WTC11 (cell line): ENCODE measurements at regions not wholly inside any gene's neighbourhood (a gene's known extent, or its start where the extent isn't known, plus 50 kb on each side); places are given as distances from the start of the nearest gene placed in this dataset.
A peak's percentile ranks its signal among the peaks of the same experiment; 100 is the strongest.

Experiments
- ATAC-seq: fragments of 200-7000 bp; cut with Tn5 transposase; 2 replicates; pipeline ENCODE4 v1.10.0; 2021; ENCODE audit warnings: mild to moderate bottlenecking, moderate library complexity
- CTCF ChIA-PET: fragments of 300-600 bp; sonication (Branson Sonifier 250); formaldehyde crosslinking; loops from one replicate; lab custom pipeline; 2021; ENCODE audit warnings: antibody characterized with exemption; lab: Charles Lee
- POLR2A ChIA-PET: fragments of 350-600 bp; sonication (Branson Sonifier 250); formaldehyde crosslinking; loops from one replicate; lab custom pipeline; 2021; ENCODE audit warnings: antibody characterized with exemption; lab: Charles Lee
- DNase-seq: peaks from one replicate; pipeline ENCODE4 v3.0.0; 2021; ENCODE audit warnings: low spot score
- H3K27ac Mint-ChIP-seq: 2 replicates; pipeline ENCODE4 v1.8.0; 2021; ENCODE audit warnings: mixed read lengths
- H3K27me3 Mint-ChIP-seq: 2 replicates; pipeline ENCODE4 v1.8.0; 2021; ENCODE audit warnings: low read depth, mild to moderate bottlenecking, moderate library complexity, mixed read lengths
- H3K36me3 Mint-ChIP-seq: 2 replicates; pipeline ENCODE4 v1.8.0; 2021; ENCODE audit warnings: mixed read lengths
- H3K4me1 Mint-ChIP-seq: 2 replicates; pipeline ENCODE4 v1.8.0; 2022; ENCODE audit warnings: mixed read lengths
- H3K4me3 Mint-ChIP-seq: 2 replicates; pipeline ENCODE4 v1.8.0; 2021; ENCODE audit warnings: mild to moderate bottlenecking, moderate library complexity, mixed read lengths
- H3K9me3 Mint-ChIP-seq: 2 replicates; pipeline ENCODE4 v1.8.0; 2021; ENCODE audit warnings: mixed read lengths
- CBFB ChIP-seq: sonication (generic); formaldehyde crosslinking; IDR thresholded peaks from 2 replicates; pipeline ENCODE4 v1.8.1; 2022; ENCODE audit warnings: mild to moderate bottlenecking, low read depth, missing genetic modification reagents
- CREB1 ChIP-seq: sonication (generic); formaldehyde crosslinking; IDR thresholded peaks from 2 replicates; pipeline ENCODE4 v1.8.0; 2023; ENCODE audit warnings: mild to moderate bottlenecking, missing genetic modification reagents
- ESRRA ChIP-seq: sonication (generic); formaldehyde crosslinking; IDR thresholded peaks from 2 replicates; pipeline ENCODE4 v1.8.1; 2022; ENCODE audit warnings: mild to moderate bottlenecking, missing genetic modification reagents, borderline replicate concordance
- ETV6 ChIP-seq: sonication (generic); formaldehyde crosslinking; IDR thresholded peaks from 2 replicates; pipeline ENCODE4 v1.8.1; 2022; ENCODE audit warnings: mild to moderate bottlenecking, missing genetic modification reagents
- FOXK1 ChIP-seq: sonication (generic); formaldehyde crosslinking; IDR thresholded peaks from 2 replicates; pipeline ENCODE4 v1.8.0; 2022; ENCODE audit warnings: mild to moderate bottlenecking, moderate library complexity, missing genetic modification reagents
- MYBL2 ChIP-seq: sonication (generic); formaldehyde crosslinking; IDR thresholded peaks from 2 replicates; pipeline ENCODE4 v1.8.1; 2023; ENCODE audit warnings: mild to moderate bottlenecking, moderate library complexity, missing genetic modification reagents
- NR3C1 ChIP-seq: sonication (generic); formaldehyde crosslinking; conservative IDR thresholded peaks from 2 replicates; pipeline ENCODE4 v1.8.1; 2023; ENCODE audit warnings: low read depth, mild to moderate bottlenecking, missing genetic modification reagents
- RELA ChIP-seq: sonication (generic); formaldehyde crosslinking; IDR thresholded peaks from 2 replicates; pipeline ENCODE4 v1.8.1; 2022; ENCODE audit warnings: missing genetic modification reagents, mild to moderate bottlenecking, borderline replicate concordance
- RORB ChIP-seq: fragments of 250-450 bp; sonication (Bioruptor Pico); IDR thresholded peaks from 2 replicates; pipeline ENCODE4 v1.9.0; 2021; ENCODE audit warnings: mild to moderate bottlenecking
- TEAD4 ChIP-seq: sonication (generic); formaldehyde crosslinking; IDR thresholded peaks from 2 replicates; pipeline ENCODE4 v1.8.0; 2022; ENCODE audit warnings: mild to moderate bottlenecking, missing genetic modification reagents
- ZNF396 ChIP-seq: fragments of 250-450 bp; sonication (Bioruptor Pico); IDR thresholded peaks from 2 replicates; pipeline ENCODE4 v1.8.0; 2021; ENCODE audit warnings: mild to moderate bottlenecking, moderate library complexity, borderline replicate concordance
- TF ChIP-seq, protein P1 (sequence below): fragments of 250-450 bp; sonication (Bioruptor Pico); conservative IDR thresholded peaks from 2 replicates; pipeline ENCODE4 v1.9.0; 2021; ENCODE audit warnings: mild to moderate bottlenecking
- TF ChIP-seq, protein P2 (sequence below): sonication (generic); formaldehyde crosslinking; IDR thresholded peaks from 2 replicates; pipeline ENCODE4 v1.8.1; 2023; ENCODE audit warnings: mild to moderate bottlenecking, missing genetic modification reagents, borderline replicate concordance
- TF ChIP-seq, protein P3 (sequence below): sonication (generic); formaldehyde crosslinking; IDR thresholded peaks from 2 replicates; pipeline ENCODE4 v1.8.1; 2022; ENCODE audit warnings: low read depth, mild to moderate bottlenecking, moderate library complexity, missing genetic modification reagents, borderline replicate concordance
- TF ChIP-seq, protein P4 (sequence below): sonication (generic); formaldehyde crosslinking; IDR thresholded peaks from 2 replicates; pipeline ENCODE4 v1.8.0; 2023; ENCODE audit warnings: missing genetic modification reagents, mild to moderate bottlenecking, borderline replicate concordance

DNA sequence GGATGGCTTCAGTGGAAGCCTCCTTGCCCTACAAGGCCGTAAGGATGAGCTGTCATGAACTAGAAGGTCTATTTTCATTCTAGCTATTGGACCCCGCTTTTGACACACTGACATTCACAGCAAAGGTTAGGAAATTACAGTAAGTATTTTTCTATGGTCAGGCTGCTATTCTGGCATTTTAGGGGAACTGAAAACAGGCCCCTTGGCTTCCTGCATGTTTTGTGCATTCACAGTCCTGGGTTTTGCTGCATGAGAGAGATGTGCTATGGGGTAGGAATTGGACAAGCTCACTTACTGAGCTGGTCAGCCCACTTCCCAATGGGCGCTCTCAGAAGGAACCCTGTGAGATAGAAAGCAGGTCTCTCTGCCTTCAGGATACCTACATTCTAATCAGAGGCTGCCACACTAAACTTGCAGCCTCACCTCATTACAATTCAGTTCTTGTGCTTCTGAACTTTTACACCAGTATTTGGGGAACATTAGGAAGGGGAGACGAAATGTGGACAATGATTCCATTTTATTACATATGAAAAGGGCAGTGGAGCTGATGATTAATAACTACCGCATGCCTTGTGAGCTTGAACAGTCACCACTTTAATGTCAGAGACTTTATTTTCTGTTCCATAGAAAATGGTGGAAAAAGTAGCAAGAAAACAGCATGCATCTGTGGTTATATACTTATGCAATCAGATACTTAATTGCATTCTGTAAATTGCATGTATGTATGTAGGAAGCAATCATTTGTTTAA is 86.6 kb upstream of the TAB2 start:
- no peaks in the 10 kb centered on the region for H3K27me3 Mint-ChIP-seq
- no peak for ATAC-seq

DNA sequence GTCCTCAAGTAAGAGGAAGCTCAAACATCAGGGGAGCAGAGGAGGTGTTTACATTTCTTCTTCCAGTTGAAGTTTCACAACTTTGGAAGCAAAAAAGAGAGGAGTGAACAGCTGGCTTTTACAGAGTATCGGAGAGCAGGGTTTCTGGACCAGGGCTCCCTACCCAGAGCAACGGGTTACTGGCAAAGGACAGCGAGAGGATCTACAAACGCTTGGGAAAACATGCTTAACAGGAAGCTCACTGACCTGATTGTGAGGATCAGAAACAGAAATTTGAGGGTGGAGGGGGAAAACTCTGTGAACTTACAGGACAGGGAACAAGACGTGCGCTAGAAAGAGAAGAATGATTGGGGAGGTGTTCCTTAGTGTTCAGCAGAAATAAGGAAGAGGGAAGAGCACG is 85.7 kb upstream of the TAB2 start:
- H3K4me3 Mint-ChIP-seq = no peak overlapping the region
- ATAC-seq (no peak), DNase-seq (no peak)
- ChIA-PET CTCF (no interaction called here), POLR2A (no interaction called here)
- peaks cover 42% of the 10 kb centered on the region for H3K4me1 Mint-ChIP-seq
- no peaks in the 10 kb centered on the region for H3K36me3 Mint-ChIP-seq
- TF ChIP-seq NR3C1 (CRISPR knock-in tag) (no peak), FOXK1 (CRISPR knock-in tag) (no peak), TEAD4 (CRISPR knock-in tag) (no peak), CREB1 (CRISPR knock-in tag) (no peak)
- TF ChIP-seq, protein P1, sequence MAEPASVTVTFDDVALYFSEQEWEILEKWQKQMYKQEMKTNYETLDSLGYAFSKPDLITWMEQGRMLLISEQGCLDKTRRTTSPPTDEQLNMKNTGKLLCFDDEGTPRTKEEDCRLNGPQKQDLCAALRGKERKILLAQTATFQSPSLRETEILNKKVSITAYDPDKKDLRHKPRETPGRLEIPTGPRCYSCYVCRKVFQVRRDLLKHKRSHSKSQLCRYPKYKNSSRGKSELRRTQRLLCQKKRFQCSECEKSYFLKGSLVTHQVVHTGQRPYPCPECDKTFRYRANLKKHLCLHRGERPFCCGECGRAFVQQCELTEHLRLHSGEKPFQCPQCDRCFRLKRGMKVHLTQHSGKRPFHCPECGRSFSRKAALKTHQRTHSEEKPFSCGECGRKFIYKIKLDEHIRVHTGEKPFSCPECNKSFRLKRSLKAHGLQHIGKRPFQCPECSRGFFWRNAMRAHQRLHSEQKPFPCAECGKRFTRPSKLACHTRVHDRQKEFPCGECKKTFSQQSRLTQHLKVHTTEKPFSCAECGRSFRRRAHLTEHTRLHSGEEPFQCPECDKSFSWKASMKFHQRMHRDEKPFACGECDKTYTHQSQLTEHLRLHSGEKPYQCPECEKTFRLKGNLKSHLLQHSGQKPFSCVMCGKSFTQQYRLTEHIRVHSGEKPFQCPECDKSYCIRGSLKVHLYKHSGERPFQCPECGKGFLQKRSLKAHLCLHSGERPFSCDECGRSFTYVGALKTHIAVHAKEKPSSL (CRISPR knock-in tag) = no peak
- TF ChIP-seq, protein P2, sequence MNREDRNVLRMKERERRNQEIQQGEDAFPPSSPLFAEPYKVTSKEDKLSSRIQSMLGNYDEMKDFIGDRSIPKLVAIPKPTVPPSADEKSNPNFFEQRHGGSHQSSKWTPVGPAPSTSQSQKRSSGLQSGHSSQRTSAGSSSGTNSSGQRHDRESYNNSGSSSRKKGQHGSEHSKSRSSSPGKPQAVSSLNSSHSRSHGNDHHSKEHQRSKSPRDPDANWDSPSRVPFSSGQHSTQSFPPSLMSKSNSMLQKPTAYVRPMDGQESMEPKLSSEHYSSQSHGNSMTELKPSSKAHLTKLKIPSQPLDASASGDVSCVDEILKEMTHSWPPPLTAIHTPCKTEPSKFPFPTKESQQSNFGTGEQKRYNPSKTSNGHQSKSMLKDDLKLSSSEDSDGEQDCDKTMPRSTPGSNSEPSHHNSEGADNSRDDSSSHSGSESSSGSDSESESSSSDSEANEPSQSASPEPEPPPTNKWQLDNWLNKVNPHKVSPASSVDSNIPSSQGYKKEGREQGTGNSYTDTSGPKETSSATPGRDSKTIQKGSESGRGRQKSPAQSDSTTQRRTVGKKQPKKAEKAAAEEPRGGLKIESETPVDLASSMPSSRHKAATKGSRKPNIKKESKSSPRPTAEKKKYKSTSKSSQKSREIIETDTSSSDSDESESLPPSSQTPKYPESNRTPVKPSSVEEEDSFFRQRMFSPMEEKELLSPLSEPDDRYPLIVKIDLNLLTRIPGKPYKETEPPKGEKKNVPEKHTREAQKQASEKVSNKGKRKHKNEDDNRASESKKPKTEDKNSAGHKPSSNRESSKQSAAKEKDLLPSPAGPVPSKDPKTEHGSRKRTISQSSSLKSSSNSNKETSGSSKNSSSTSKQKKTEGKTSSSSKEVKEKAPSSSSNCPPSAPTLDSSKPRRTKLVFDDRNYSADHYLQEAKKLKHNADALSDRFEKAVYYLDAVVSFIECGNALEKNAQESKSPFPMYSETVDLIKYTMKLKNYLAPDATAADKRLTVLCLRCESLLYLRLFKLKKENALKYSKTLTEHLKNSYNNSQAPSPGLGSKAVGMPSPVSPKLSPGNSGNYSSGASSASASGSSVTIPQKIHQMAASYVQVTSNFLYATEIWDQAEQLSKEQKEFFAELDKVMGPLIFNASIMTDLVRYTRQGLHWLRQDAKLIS (CRISPR knock-in tag) = no peak
- no peaks in the 10 kb centered on the region for H3K9me3 Mint-ChIP-seq
- H3K27me3 Mint-ChIP-seq = no peaks in the 10 kb centered on the region
- H3K27ac Mint-ChIP-seq = peak overlapping the region; percentile 42; the same call in 1 of the 2 replicates

More for the DNA sequence above, 86.6 kb upstream of the TAB2 start:
- TF ChIP-seq RORB (CRISPR knock-in tag) = no peak
- TF ChIP-seq, protein P3, sequence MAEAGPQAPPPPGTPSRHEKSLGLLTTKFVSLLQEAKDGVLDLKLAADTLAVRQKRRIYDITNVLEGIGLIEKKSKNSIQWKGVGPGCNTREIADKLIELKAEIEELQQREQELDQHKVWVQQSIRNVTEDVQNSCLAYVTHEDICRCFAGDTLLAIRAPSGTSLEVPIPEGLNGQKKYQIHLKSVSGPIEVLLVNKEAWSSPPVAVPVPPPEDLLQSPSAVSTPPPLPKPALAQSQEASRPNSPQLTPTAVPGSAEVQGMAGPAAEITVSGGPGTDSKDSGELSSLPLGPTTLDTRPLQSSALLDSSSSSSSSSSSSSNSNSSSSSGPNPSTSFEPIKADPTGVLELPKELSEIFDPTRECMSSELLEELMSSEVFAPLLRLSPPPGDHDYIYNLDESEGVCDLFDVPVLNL (CRISPR knock-in tag) = no peak
- TF ChIP-seq RELA (CRISPR knock-in tag) = no peak
- TF ChIP-seq ZNF396 (CRISPR knock-in tag) = no peak
- TF ChIP-seq, protein P4, sequence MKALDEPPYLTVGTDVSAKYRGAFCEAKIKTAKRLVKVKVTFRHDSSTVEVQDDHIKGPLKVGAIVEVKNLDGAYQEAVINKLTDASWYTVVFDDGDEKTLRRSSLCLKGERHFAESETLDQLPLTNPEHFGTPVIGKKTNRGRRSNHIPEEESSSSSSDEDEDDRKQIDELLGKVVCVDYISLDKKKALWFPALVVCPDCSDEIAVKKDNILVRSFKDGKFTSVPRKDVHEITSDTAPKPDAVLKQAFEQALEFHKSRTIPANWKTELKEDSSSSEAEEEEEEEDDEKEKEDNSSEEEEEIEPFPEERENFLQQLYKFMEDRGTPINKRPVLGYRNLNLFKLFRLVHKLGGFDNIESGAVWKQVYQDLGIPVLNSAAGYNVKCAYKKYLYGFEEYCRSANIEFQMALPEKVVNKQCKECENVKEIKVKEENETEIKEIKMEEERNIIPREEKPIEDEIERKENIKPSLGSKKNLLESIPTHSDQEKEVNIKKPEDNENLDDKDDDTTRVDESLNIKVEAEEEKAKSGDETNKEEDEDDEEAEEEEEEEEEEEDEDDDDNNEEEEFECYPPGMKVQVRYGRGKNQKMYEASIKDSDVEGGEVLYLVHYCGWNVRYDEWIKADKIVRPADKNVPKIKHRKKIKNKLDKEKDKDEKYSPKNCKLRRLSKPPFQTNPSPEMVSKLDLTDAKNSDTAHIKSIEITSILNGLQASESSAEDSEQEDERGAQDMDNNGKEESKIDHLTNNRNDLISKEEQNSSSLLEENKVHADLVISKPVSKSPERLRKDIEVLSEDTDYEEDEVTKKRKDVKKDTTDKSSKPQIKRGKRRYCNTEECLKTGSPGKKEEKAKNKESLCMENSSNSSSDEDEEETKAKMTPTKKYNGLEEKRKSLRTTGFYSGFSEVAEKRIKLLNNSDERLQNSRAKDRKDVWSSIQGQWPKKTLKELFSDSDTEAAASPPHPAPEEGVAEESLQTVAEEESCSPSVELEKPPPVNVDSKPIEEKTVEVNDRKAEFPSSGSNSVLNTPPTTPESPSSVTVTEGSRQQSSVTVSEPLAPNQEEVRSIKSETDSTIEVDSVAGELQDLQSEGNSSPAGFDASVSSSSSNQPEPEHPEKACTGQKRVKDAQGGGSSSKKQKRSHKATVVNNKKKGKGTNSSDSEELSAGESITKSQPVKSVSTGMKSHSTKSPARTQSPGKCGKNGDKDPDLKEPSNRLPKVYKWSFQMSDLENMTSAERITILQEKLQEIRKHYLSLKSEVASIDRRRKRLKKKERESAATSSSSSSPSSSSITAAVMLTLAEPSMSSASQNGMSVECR (CRISPR knock-in tag) = no peak
- TF ChIP-seq CBFB (CRISPR knock-in tag) = no peak
- no peak for TF ChIP-seq MYBL2 (CRISPR knock-in tag)
- no peak for TF ChIP-seq ESRRA (CRISPR knock-in tag)
- TF ChIP-seq ETV6 (CRISPR knock-in tag) = no peak
- TF ChIP-seq, all 79 proteins: peak for 0
- Mint-ChIP-seq H3K27ac (no peak overlapping the region), H3K4me1 (peaks cover 42% of the 10 kb centered on the region), H3K36me3 (no peaks in the 10 kb centered on the region), H3K4me3 (no peak overlapping the region), H3K9me3 (no peaks in the 10 kb centered on the region)
- ChIA-PET CTCF (interaction anchor here (1.3 kb wide), 1 partner anchor 41 kb away, joined by 3 read pairs; no protein-coding TSS in a partner anchor), POLR2A (no interaction called here)
- DNase-seq = no peak
